Neural crest cell (in vitro differentiated cells): ENCODE measurements at regions not wholly inside any gene's neighbourhood (a gene's known extent, or its start where the extent isn't known, plus 50 kb on each side); places are given as distances from the start of the nearest gene placed in this dataset.
"Not testable (repeated sequence)": the region's sequence is repeated elsewhere in the genome, so short reads cannot be mapped to it uniquely, and the experiment has no call there.

Experiments
- DNase-seq: peaks from one replicate; pipeline ENCODE4 v3.0.0; 2021; ENCODE audit warnings: low read depth, mixed read lengths, low spot score
- H3K27ac Mint-ChIP-seq: one replicate; pipeline ENCODE4 v1.8.0; 2021; ENCODE audit warnings: mild to moderate bottlenecking, mixed read lengths; ENCODE audit not compliant: unreplicated experiment
- H3K27me3 Mint-ChIP-seq: 2 replicates; pipeline ENCODE4 v1.8.0; 2021; ENCODE audit warnings: low read depth, mild to moderate bottlenecking, mixed read lengths
- H3K36me3 Mint-ChIP-seq: 2 replicates; pipeline ENCODE4 v1.8.0; 2021; ENCODE audit warnings: low read depth, mild to moderate bottlenecking, mixed read lengths
- H3K4me1 Mint-ChIP-seq: 2 replicates; pipeline ENCODE4 v1.8.0; 2021; ENCODE audit warnings: mixed read lengths
- H3K4me3 Mint-ChIP-seq: one replicate; pipeline ENCODE4 v1.8.0; 2021; ENCODE audit warnings: mild to moderate bottlenecking, mixed read lengths
- H3K9me3 Mint-ChIP-seq: 2 replicates; pipeline ENCODE4 v1.8.0; 2021; ENCODE audit warnings: mixed read lengths
- CTCF ChIP-seq: fragments of 200-600 bp; sonication (generic); conservative IDR thresholded peaks from 2 replicates; pipeline ENCODE4 v1.5.0; 2021; ENCODE audit warnings: antibody characterized with exemption, mild to moderate bottlenecking

- Mint-ChIP-seq H3K4me1 (no peaks in the 10 kb centered on the region), H3K36me3 (no peaks in the 10 kb centered on the region), H3K9me3 (peaks cover 10% of the 10 kb centered on the region), H3K4me3 (no peak overlapping the region), H3K27me3 (no peaks in the 10 kb centered on the region), H3K27ac (no peak overlapping the region)
- TF ChIP-seq CTCF, result no peak
- no peak for DNase-seq
Observed at GRCh38 chr18:66043009-66043408, 292.2 kb downstream of the CDH7 start.

GRCh38 chr18:66013969-66014368 is 263.2 kb downstream of the CDH7 start:
- no peak for DNase-seq
- peaks cover 2% of the 10 kb centered on the region for H3K9me3 Mint-ChIP-seq
- no peak for TF ChIP-seq CTCF
- no peaks in the 10 kb centered on the region for H3K36me3 Mint-ChIP-seq
- no peaks in the 10 kb centered on the region for H3K4me1 Mint-ChIP-seq
- no peaks in the 10 kb centered on the region for H3K27me3 Mint-ChIP-seq
- H3K4me3 Mint-ChIP-seq, result no peak overlapping the region
- no peak overlapping the region for H3K27ac Mint-ChIP-seq

- H3K36me3 Mint-ChIP-seq, result no peaks in the 10 kb centered on the region
- no peak overlapping the region for H3K4me3 Mint-ChIP-seq
- no peak for TF ChIP-seq CTCF
- DNase-seq, result no peak
- no peaks in the 10 kb centered on the region for H3K4me1 Mint-ChIP-seq
- no peaks in the 10 kb centered on the region for H3K27me3 Mint-ChIP-seq
- peaks cover 2% of the 10 kb centered on the region for H3K9me3 Mint-ChIP-seq
- no peak overlapping the region for H3K27ac Mint-ChIP-seq
Observed at GRCh38 chr18:66011916-66012315, 261.1 kb downstream of the CDH7 start.

GRCh38 chr18:66005831-66006588 is 255.2 kb downstream of the CDH7 start:
- no peaks in the 10 kb centered on the region for H3K36me3 Mint-ChIP-seq
- no peak overlapping the region for H3K27ac Mint-ChIP-seq
- no peak for TF ChIP-seq CTCF
- no peak overlapping the region for H3K4me3 Mint-ChIP-seq
- peaks cover 2% of the 10 kb centered on the region for H3K9me3 Mint-ChIP-seq
- H3K4me1 Mint-ChIP-seq, result no peaks in the 10 kb centered on the region
- H3K27me3 Mint-ChIP-seq, result no peaks in the 10 kb centered on the region
- no peak for DNase-seq

- not testable (repeated sequence) for H3K4me3 Mint-ChIP-seq, H3K4me1 Mint-ChIP-seq, H3K9me3 Mint-ChIP-seq, DNase-seq, H3K27ac Mint-ChIP-seq, H3K27me3 Mint-ChIP-seq, H3K36me3 Mint-ChIP-seq
Observed at GRCh38 chr18:65998971-65999700, 248.3 kb downstream of the CDH7 start.

- H3K4me3 Mint-ChIP-seq, result no peak overlapping the region
- no peak for TF ChIP-seq CTCF
- H3K9me3 Mint-ChIP-seq, result peaks cover 2% of the 10 kb centered on the region
- no peak overlapping the region for H3K27ac Mint-ChIP-seq
- no peak for DNase-seq
- no peaks in the 10 kb centered on the region for H3K27me3 Mint-ChIP-seq
- H3K36me3 Mint-ChIP-seq, result no peaks in the 10 kb centered on the region
- H3K4me1 Mint-ChIP-seq, result no peaks in the 10 kb centered on the region
Observed at GRCh38 chr18:65995206-65995605, 244.4 kb downstream of the CDH7 start.
